HepG2 (cell line): ENCODE measurements at regions not wholly inside any gene's neighbourhood (a gene's known extent, or its start where the extent isn't known, plus 50 kb on each side); places are given as distances from the start of the nearest gene placed in this dataset.

Source experiments
- ATAC-seq: fragments of 200-7000 bp; cut with Tn5 transposase; 3 replicates; pipeline ENCODE4 v1.9.1; 2020; ENCODE audit warnings: mild to moderate bottlenecking, moderate library complexity
- BruUV-seq: library from RNA; stranded (reverse); fragments of 400-500 nt; replicated peaks from 2 replicates; lab custom pipeline; 2021; lab: Mats Ljungman, UMichigan
- CTCF ChIA-PET: fragments of 300-600 bp; formaldehyde crosslinking; extraction: SDS; loops from one replicate; lab custom pipeline; 2021; ENCODE audit warnings: low total read pairs, inconsistent platforms, low intra/inter-chr PET ratio; lab: Yijun Ruan, JAX
- POLR2A ChIA-PET: fragments of 350-600 bp; sonication (Branson Sonifier 250); formaldehyde crosslinking; loops from one replicate; lab custom pipeline; 2020; ENCODE audit warnings: antibody characterized with exemption, inconsistent platforms; lab: Yijun Ruan, JAX
- DNase-seq: peaks from one replicate; pipeline ENCODE4 v3.0.0-alpha.2; 2015; ENCODE audit warnings: low spot score
- FAIRE-seq: peaks from 3 replicates; lab custom pipeline; 2011; peaks lifted over from hg19 to GRCh38; lab: Jason Lieb, UNC
- H2AFZ ChIP-seq: one replicate; pipeline ENCODE4 v1.6.1; 2011; ENCODE audit warnings: low read length, inconsistent platforms
- H3K27ac ChIP-seq: fragments of 300-600 bp; 3 replicates; pipeline ENCODE4 v1.8.0; 2011; ENCODE audit warnings: mixed run types, mild to moderate bottlenecking, mixed read lengths, low read length, inconsistent platforms; ENCODE audit not compliant: insufficient read depth; ENCODE audit errors: extremely low read length
- H3K27me3 ChIP-seq, 2 experiments: fragments of 200-600 bp in 1 of 2; 2 replicates in 1 of 2; 3 replicates in 1 of 2; pipeline versions ENCODE4 v1.6.0 to v1.8.0; 2011; ENCODE audit warnings: low read length in 2 of 2, mild to moderate bottlenecking in 2 of 2, moderate library complexity in 2 of 2, inconsistent platforms in 1 of 2; ENCODE audit not compliant: insufficient read depth in 2 of 2, control insufficient read depth in 1 of 2
- H3K36me3 ChIP-seq, 2 experiments: fragments of 200-600 bp in 1 of 2; replicated peaks in 1 of 2; 2 replicates in 1 of 2; 3 replicates in 1 of 2; pipeline versions ENCODE4 v1.5.1 to v1.8.0; 2011; ENCODE audit warnings: low read length in 2 of 2, inconsistent platforms in 1 of 2; ENCODE audit not compliant: insufficient read depth in 2 of 2, control insufficient read depth in 1 of 2
- H3K4me1 ChIP-seq: 2 replicates; pipeline ENCODE4 v1.5.1; 2012; ENCODE audit warnings: low read length, inconsistent platforms; ENCODE audit not compliant: insufficient read depth
- H3K4me2 ChIP-seq: 2 replicates; pipeline ENCODE4 v1.6.0; 2011; ENCODE audit warnings: low read depth, low read length, inconsistent platforms
- H3K4me3 ChIP-seq, 3 experiments: fragments of 200-600 bp in 1 of 3; sonication (generic), shearing (Covaris generic) in 1 of 3; replicated peaks in 1 of 3; 2 replicates each; pipeline ENCODE4 v1.5.1; 2011 to 2016; ENCODE audit warnings: low read length in 3 of 3, inconsistent platforms in 2 of 3, low read depth in 2 of 3, mild to moderate bottlenecking in 2 of 3, control low read depth in 1 of 3, mixed read lengths in 1 of 3; ENCODE audit not compliant: insufficient read depth in 1 of 3
- H3K79me2 ChIP-seq: one replicate; pipeline ENCODE4 v1.6.1; 2011; ENCODE audit warnings: low read length, inconsistent platforms; ENCODE audit not compliant: insufficient read depth
- H3K9ac ChIP-seq: 2 replicates; pipeline ENCODE4 v1.6.0; 2011; ENCODE audit warnings: mild to moderate bottlenecking, low read depth, low read length, inconsistent platforms; ENCODE audit not compliant: insufficient read depth
- H3K9me3 ChIP-seq: 2 replicates; pipeline ENCODE4 v1.5.1; 2012; ENCODE audit warnings: mild to moderate bottlenecking, low read length
- H4K20me1 ChIP-seq: 2 replicates; pipeline ENCODE4 v1.6.0; 2011; ENCODE audit warnings: inconsistent platforms, mild to moderate bottlenecking, low read length, moderate library complexity; ENCODE audit not compliant: insufficient read depth
- ARNTL ChIP-seq: sonication (generic); formaldehyde crosslinking; IDR thresholded peaks from 2 replicates; pipeline ENCODE4 v1.4.0; 2020; ENCODE audit warnings: mild to moderate bottlenecking, missing genetic modification reagents
- CCAR2 ChIP-seq: fragments of 200-400 bp; formaldehyde crosslinking; optimal IDR thresholded peaks from 2 replicates; pipeline ENCODE3; 2018; ENCODE audit warnings: low read depth, mild to moderate bottlenecking, low read length, moderate library complexity
- HDAC6 ChIP-seq: fragments of 200-600 bp; sonication (generic); IDR thresholded peaks from 2 replicates; pipeline ENCODE4 v1.7.0; 2017; ENCODE audit warnings: mild to moderate bottlenecking, antibody characterized with exemption, low read length, low read depth
- HNRNPUL1 ChIP-seq: fragments of 200-400 bp; formaldehyde crosslinking; IDR thresholded peaks from 2 replicates; pipeline ENCODE4 v1.6.1; 2017; ENCODE audit warnings: low read depth, mild to moderate bottlenecking, low read length, moderate library complexity
- KDM5A ChIP-seq: fragments of 200-600 bp; sonication (generic); IDR thresholded peaks from 2 replicates; pipeline ENCODE4 v1.7.0; 2018; ENCODE audit warnings: antibody characterized with exemption, mild to moderate bottlenecking, low read length, borderline replicate concordance
- MIER3 ChIP-seq: IDR thresholded peaks from 2 replicates; pipeline ENCODE4 v1.6.1; 2016; ENCODE audit warnings: missing compliant biosample characterization, borderline replicate concordance
- MXD1 ChIP-seq: sonication (generic); formaldehyde crosslinking; IDR thresholded peaks from 2 replicates; pipeline ENCODE4 v1.4.0; 2020; ENCODE audit warnings: mild to moderate bottlenecking, missing genetic modification reagents
- NFYC ChIP-seq: IDR thresholded peaks from 2 replicates; pipeline ENCODE4 v1.6.1; 2016; ENCODE audit warnings: missing genetic modification reagents, missing compliant biosample characterization
- NR2C2 ChIP-seq: sonication (generic); formaldehyde crosslinking; IDR thresholded peaks from 2 replicates; pipeline ENCODE4 v1.4.0; 2020; ENCODE audit warnings: missing genetic modification reagents, mild to moderate bottlenecking, moderate library complexity, borderline replicate concordance
- RFX5 ChIP-seq: IDR thresholded peaks from 2 replicates; pipeline ENCODE4 v1.6.1; 2011; ENCODE audit warnings: low read depth, low read length, improper control_type of control experiment
- SYNCRIP ChIP-seq: fragments of 200-400 bp; formaldehyde crosslinking; IDR thresholded peaks from 2 replicates; pipeline ENCODE4 v1.6.1; 2018; ENCODE audit warnings: mild to moderate bottlenecking, low read depth, low read length; ENCODE audit not compliant: insufficient read depth
- TMF1 ChIP-seq: sonication (generic); formaldehyde crosslinking; IDR thresholded peaks from 2 replicates; pipeline ENCODE4 v1.8.1; 2022; ENCODE audit warnings: low read depth, missing genetic modification reagents
- ZBTB26 ChIP-seq: IDR thresholded peaks from 2 replicates; pipeline ENCODE4 v1.6.1; 2016; ENCODE audit warnings: missing compliant biosample characterization, missing genetic modification reagents, borderline replicate concordance
- ZNF263 ChIP-seq: sonication (generic); formaldehyde crosslinking; IDR thresholded peaks from 2 replicates; pipeline ENCODE4 v1.4.0; 2020; ENCODE audit warnings: missing genetic modification reagents
- ZNF792 ChIP-seq: IDR thresholded peaks from 2 replicates; pipeline ENCODE4 v1.6.1; 2016
- WGBS: methylation state at CpG from one replicate; pipeline ENCODE4 v1.1.6; 2017; ENCODE audit warnings: low lambda C conversion rate; 5-methylcytosine and 5-hydroxymethylcytosine counted together
- in situ Hi-C: cut with HindIII; loops from 2 replicates; pipeline ENCODE4 v1.10.0; 2017; ENCODE audit warnings: low pct_unique_long_range_greater_than_20kb; ENCODE audit not compliant: extremely low pct_ligation_motif_present
- intact Hi-C: fragments of 100-400 bp; cut with micrococcal nuclease; formaldehyde crosslinking; loops from one replicate; pipeline ENCODE4 v1.10.0; 2022; ENCODE audit not compliant: unreplicated experiment
- TF ChIP-seq, protein P1 (sequence below): sonication (generic); formaldehyde crosslinking; IDR thresholded peaks from 2 replicates; pipeline ENCODE4 v1.8.0; 2023; ENCODE audit warnings: mild to moderate bottlenecking, missing genetic modification reagents
- TF ChIP-seq, protein P2 (sequence below): sonication (generic); formaldehyde crosslinking; IDR thresholded peaks from 2 replicates; pipeline ENCODE4 v1.4.0; 2020; ENCODE audit warnings: missing genetic modification reagents
- TF ChIP-seq, protein P3 (sequence below): sonication (generic); formaldehyde crosslinking; IDR thresholded peaks from 2 replicates; pipeline ENCODE4 v1.4.0; 2020; ENCODE audit warnings: mild to moderate bottlenecking, missing genetic modification reagents

DNA sequence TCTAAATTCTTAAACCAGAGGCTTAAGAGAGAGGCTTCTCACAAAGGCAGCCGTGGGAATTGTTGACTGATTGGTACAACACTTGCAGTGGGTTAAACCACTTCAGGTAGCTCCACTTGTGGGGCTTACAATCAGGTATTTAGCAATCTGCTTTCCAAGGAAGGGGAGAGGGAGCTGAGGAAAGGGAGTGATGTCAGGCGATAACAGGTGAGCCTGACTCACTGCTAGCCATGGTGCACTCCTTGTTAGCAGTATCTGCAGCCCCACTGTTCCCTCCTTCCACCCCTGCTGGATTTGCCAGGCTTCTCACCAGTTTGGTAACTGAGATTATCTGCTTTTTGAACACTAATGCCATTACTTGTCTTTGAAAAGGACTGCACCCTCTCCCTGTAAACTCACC, 1056.7 kb upstream of the FANCL start:
- Histone ChIP-seq H3K9me3 (no peaks in the 10 kb centered on the region), H4K20me1 (no peaks in the 10 kb centered on the region), H3K27ac (no peak overlapping the region), H3K4me1 (no peaks in the 10 kb centered on the region), H3K27me3 (no peaks in the 10 kb centered on the region), H3K9ac (no peak overlapping the region), H3K4me3 (no peak overlapping the region), H3K4me2 (no peak overlapping the region), H3K79me2 (no peaks in the 10 kb centered on the region), H2AFZ (no peak overlapping the region), H3K36me3 (no peaks in the 10 kb centered on the region)
- WGBS = 11% methylated on average over 2 of the region's 2 CpGs
- ChIA-PET CTCF (no interaction called here), POLR2A (no interaction called here)
- intact Hi-C loops = no loop called here
- FAIRE-seq (no peak), DNase-seq (no peak), ATAC-seq (no peak)
- TF ChIP-seq ZNF792 (CRISPR knock-in tag) = no peak
- no peak for TF ChIP-seq NR2C2 (CRISPR knock-in tag)
- TF ChIP-seq HDAC6 = no peak
- no peak for TF ChIP-seq MIER3
- TF ChIP-seq NFYC (CRISPR knock-in tag) = no peak
- TF ChIP-seq SYNCRIP = no peak
- TF ChIP-seq TMF1 (CRISPR knock-in tag) = no peak
- no peak for TF ChIP-seq ZNF263 (CRISPR knock-in tag)
- TF ChIP-seq, protein P1, sequence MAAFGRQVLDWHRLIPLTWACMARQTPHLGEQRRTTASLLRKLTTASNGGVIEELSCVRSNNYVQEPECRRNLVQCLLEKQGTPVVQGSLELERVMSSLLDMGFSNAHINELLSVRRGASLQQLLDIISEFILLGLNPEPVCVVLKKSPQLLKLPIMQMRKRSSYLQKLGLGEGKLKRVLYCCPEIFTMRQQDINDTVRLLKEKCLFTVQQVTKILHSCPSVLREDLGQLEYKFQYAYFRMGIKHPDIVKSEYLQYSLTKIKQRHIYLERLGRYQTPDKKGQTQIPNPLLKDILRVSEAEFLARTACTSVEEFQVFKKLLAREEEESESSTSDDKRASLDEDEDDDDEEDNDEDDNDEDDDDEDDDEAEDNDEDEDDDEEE (CRISPR knock-in tag) = no peak
- TF ChIP-seq, protein P2, sequence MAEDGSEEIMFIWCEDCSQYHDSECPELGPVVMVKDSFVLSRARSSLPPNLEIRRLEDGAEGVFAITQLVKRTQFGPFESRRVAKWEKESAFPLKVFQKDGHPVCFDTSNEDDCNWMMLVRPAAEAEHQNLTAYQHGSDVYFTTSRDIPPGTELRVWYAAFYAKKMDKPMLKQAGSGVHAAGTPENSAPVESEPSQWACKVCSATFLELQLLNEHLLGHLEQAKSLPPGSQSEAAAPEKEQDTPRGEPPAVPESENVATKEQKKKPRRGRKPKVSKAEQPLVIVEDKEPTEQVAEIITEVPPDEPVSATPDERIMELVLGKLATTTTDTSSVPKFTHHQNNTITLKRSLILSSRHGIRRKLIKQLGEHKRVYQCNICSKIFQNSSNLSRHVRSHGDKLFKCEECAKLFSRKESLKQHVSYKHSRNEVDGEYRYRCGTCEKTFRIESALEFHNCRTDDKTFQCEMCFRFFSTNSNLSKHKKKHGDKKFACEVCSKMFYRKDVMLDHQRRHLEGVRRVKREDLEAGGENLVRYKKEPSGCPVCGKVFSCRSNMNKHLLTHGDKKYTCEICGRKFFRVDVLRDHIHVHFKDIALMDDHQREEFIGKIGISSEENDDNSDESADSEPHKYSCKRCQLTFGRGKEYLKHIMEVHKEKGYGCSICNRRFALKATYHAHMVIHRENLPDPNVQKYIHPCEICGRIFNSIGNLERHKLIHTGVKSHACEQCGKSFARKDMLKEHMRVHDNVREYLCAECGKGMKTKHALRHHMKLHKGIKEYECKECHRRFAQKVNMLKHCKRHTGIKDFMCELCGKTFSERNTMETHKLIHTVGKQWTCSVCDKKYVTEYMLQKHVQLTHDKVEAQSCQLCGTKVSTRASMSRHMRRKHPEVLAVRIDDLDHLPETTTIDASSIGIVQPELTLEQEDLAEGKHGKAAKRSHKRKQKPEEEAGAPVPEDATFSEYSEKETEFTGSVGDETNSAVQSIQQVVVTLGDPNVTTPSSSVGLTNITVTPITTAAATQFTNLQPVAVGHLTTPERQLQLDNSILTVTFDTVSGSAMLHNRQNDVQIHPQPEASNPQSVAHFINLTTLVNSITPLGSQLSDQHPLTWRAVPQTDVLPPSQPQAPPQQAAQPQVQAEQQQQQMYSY (CRISPR knock-in tag) = no peak
- no peak for TF ChIP-seq MXD1 (CRISPR knock-in tag)
- TF ChIP-seq HNRNPUL1 = no peak
- no peak for TF ChIP-seq KDM5A
- no peak for TF ChIP-seq ZBTB26
- TF ChIP-seq, protein P3, sequence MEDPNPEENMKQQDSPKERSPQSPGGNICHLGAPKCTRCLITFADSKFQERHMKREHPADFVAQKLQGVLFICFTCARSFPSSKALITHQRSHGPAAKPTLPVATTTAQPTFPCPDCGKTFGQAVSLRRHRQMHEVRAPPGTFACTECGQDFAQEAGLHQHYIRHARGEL (CRISPR knock-in tag) = no peak
- no peak for TF ChIP-seq RFX5
- no peak for TF ChIP-seq ARNTL
- TF ChIP-seq CCAR2 = no peak
- BruUV-seq = no TSS peak
- in situ Hi-C loops = loop anchor here (10.0 kb wide), 1 partner anchor 1287 kb away; no protein-coding TSS in a partner anchor
